ENCODE measurements at regions not wholly inside any gene's neighbourhood (a gene's known extent, or its start where the extent isn't known, plus 50 kb on each side); places are given as distances from the start of the nearest gene placed in this dataset.

DNA sequence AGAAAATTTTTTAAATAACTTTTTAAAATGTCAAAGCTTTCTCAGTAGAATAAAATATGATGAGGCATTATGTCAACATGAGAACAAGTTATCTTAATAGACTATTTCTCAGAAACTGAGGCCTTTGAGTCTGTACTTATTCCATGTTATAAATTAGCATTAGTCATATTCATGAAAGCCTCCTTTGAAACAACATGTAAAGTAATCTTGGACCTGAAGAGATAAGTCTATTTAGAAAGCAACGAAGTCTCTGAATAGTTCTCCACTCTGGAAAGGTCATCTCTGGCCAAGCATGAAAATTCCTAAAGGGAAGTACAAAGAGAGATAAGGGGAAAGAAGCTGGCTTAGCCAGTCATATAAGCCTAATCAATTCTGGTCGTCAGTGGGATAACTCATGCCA, 150.8 kb downstream of the CYB561 start:
- TF ChIP-seq EZH2 (IDR thresholded peaks at IDR 0.05; ENCODE audit: low read length, unreplicated experiment): no peak
- TF ChIP-seq, protein P1, sequence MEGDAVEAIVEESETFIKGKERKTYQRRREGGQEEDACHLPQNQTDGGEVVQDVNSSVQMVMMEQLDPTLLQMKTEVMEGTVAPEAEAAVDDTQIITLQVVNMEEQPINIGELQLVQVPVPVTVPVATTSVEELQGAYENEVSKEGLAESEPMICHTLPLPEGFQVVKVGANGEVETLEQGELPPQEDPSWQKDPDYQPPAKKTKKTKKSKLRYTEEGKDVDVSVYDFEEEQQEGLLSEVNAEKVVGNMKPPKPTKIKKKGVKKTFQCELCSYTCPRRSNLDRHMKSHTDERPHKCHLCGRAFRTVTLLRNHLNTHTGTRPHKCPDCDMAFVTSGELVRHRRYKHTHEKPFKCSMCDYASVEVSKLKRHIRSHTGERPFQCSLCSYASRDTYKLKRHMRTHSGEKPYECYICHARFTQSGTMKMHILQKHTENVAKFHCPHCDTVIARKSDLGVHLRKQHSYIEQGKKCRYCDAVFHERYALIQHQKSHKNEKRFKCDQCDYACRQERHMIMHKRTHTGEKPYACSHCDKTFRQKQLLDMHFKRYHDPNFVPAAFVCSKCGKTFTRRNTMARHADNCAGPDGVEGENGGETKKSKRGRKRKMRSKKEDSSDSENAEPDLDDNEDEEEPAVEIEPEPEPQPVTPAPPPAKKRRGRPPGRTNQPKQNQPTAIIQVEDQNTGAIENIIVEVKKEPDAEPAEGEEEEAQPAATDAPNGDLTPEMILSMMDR (conservative IDR thresholded peaks at IDR 0.05; ENCODE audit: low read depth, low read length): no peak

Measured in PC-3 (cell line).